22Rv1 (cell line): ENCODE measurements at regions not wholly inside any gene's neighbourhood (a gene's known extent, or its start where the extent isn't known, plus 50 kb on each side); places are given as distances from the start of the nearest gene placed in this dataset.
"Not testable (repeated sequence)": the region's sequence is repeated elsewhere in the genome, so short reads cannot be mapped to it uniquely, and the experiment has no call there.

Experiments used
- CTCF ChIP-seq: fragments of 450-650 bp; IDR thresholded peaks from 2 replicates; pipeline ENCODE4 v1.5.1; 2017; ENCODE audit warnings: mild to moderate bottlenecking
- ZFX ChIP-seq: fragments of 450-650 bp; IDR thresholded peaks from 2 replicates; pipeline ENCODE4 v1.6.1; 2017; ENCODE audit warnings: antibody characterized with exemption, borderline replicate concordance

DNA sequence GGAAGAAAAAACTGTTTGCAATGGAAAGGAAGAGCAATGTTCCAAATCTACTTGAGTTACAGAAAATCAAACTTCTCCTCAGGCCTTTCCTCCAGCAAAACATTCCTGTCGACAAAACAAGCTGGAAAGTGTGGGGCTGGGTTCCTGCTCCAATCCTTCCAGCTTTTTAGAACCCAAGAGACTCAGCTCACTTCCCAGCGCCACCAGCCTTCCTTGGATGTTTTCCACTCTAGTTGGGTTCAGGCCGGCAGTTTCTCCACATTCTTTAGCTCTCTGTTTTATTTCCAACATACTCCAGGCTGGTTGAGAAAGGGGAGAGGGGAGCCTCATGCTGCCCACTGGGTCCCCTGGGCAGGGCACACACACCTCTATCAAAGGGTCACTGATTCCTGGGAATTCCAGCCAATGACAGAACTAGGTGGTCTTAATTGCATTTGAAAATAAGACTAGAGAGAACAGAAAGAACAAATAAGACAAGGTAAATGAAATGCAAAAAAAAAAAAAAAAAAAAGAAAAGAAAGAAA lies 287.5 kb upstream of the FRG1 start:
- not testable (repeated sequence) for TF ChIP-seq CTCF, ZFX
